ENCODE measurements at regions not wholly inside any gene's neighbourhood (a gene's known extent, or its start where the extent isn't known, plus 50 kb on each side); places are given as distances from the start of the nearest gene placed in this dataset.

DNA sequence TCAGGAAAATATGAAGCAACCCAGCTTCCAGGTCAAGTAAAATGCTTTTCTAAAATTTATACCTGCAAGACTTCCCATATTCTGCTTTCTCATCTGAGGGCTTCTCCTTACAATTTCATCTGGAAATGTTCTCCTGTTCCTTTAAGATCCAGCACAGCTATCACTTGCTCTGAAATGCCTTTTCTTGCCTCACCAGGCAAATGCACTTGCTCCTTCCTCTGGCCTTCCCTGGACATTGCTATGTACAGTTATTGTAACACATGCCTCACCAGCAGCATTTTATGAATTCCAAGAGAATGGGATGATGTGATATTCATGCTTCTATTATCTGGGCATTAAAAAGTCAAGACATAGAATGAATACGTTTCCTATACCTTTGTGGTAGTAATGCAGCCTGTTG lies 842.1 kb upstream of the INTU start:
- Histone ChIP-seq H3K4me3 (replicated peaks; ENCODE audit: insufficient read depth, low read length) (no peak overlapping the region), H3K27me3 (ENCODE audit: insufficient read depth, poor library complexity, severe bottlenecking) (no peaks in the 10 kb centered on the region), H3K27ac (replicated peaks) (no peak overlapping the region)
- TF ChIP-seq, protein P1, sequence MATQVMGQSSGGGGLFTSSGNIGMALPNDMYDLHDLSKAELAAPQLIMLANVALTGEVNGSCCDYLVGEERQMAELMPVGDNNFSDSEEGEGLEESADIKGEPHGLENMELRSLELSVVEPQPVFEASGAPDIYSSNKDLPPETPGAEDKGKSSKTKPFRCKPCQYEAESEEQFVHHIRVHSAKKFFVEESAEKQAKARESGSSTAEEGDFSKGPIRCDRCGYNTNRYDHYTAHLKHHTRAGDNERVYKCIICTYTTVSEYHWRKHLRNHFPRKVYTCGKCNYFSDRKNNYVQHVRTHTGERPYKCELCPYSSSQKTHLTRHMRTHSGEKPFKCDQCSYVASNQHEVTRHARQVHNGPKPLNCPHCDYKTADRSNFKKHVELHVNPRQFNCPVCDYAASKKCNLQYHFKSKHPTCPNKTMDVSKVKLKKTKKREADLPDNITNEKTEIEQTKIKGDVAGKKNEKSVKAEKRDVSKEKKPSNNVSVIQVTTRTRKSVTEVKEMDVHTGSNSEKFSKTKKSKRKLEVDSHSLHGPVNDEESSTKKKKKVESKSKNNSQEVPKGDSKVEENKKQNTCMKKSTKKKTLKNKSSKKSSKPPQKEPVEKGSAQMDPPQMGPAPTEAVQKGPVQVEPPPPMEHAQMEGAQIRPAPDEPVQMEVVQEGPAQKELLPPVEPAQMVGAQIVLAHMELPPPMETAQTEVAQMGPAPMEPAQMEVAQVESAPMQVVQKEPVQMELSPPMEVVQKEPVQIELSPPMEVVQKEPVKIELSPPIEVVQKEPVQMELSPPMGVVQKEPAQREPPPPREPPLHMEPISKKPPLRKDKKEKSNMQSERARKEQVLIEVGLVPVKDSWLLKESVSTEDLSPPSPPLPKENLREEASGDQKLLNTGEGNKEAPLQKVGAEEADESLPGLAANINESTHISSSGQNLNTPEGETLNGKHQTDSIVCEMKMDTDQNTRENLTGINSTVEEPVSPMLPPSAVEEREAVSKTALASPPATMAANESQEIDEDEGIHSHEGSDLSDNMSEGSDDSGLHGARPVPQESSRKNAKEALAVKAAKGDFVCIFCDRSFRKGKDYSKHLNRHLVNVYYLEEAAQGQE (IDR thresholded peaks at IDR 0.05; ENCODE audit: insufficient replicate concordance, low read depth): no peak
- TF ChIP-seq, protein P2, sequence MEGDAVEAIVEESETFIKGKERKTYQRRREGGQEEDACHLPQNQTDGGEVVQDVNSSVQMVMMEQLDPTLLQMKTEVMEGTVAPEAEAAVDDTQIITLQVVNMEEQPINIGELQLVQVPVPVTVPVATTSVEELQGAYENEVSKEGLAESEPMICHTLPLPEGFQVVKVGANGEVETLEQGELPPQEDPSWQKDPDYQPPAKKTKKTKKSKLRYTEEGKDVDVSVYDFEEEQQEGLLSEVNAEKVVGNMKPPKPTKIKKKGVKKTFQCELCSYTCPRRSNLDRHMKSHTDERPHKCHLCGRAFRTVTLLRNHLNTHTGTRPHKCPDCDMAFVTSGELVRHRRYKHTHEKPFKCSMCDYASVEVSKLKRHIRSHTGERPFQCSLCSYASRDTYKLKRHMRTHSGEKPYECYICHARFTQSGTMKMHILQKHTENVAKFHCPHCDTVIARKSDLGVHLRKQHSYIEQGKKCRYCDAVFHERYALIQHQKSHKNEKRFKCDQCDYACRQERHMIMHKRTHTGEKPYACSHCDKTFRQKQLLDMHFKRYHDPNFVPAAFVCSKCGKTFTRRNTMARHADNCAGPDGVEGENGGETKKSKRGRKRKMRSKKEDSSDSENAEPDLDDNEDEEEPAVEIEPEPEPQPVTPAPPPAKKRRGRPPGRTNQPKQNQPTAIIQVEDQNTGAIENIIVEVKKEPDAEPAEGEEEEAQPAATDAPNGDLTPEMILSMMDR (IDR thresholded peaks at IDR 0.05; ENCODE audit: insufficient read depth, low read length): no peak
- TF ChIP-seq SPI1 (IDR thresholded peaks at IDR 0.05; ENCODE audit: borderline replicate concordance, low read depth) (no peak), POLR2AphosphoS5 (IDR thresholded peaks at IDR 0.05; ENCODE audit: low read depth) (no peak), GABPA (IDR thresholded peaks at IDR 0.05; ENCODE audit: low read depth) (no peak)
- no peak for DNase-seq (ENCODE audit: low read depth in 1 of 2, low spot score in 1 of 2)

DNA sequence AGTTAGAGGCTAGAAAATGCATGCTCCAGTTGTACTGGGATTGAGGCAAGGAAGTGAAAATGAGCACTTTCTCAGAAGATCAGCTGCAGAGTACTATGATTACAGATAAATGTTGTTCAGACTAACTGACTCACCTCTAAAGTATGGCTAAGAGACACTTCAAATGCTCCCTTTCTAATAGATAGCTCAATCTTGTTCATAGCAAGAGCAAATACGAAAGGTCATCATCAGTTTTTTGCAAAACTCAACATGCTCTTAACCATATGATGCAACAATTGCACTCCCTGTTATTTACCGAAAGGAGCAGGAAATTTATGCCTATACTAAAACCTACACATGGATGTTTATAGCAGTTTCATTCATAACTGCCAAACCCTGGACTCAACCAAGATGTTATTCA lies 838.4 kb upstream of the INTU start:
- no peaks in the 10 kb centered on the region for H3K27me3 ChIP-seq (ENCODE audit: insufficient read depth, poor library complexity, severe bottlenecking)
- no peak overlapping the region for H3K4me3 ChIP-seq (replicated peaks; ENCODE audit: insufficient read depth, low read length)
- TF ChIP-seq GABPA (IDR thresholded peaks at IDR 0.05; ENCODE audit: low read depth) (no peak), SPI1 (IDR thresholded peaks at IDR 0.05; ENCODE audit: borderline replicate concordance, low read depth) (no peak), POLR2AphosphoS5 (IDR thresholded peaks at IDR 0.05; ENCODE audit: low read depth) (no peak)
- TF ChIP-seq, protein P1 (IDR thresholded peaks at IDR 0.05; ENCODE audit: insufficient replicate concordance, low read depth): no peak
- TF ChIP-seq, protein P2 (IDR thresholded peaks at IDR 0.05; ENCODE audit: insufficient read depth, low read length): no peak
- no peak overlapping the region for H3K27ac ChIP-seq (replicated peaks)
- no peak for DNase-seq (ENCODE audit: low read depth in 1 of 2, low spot score in 1 of 2)

DNA sequence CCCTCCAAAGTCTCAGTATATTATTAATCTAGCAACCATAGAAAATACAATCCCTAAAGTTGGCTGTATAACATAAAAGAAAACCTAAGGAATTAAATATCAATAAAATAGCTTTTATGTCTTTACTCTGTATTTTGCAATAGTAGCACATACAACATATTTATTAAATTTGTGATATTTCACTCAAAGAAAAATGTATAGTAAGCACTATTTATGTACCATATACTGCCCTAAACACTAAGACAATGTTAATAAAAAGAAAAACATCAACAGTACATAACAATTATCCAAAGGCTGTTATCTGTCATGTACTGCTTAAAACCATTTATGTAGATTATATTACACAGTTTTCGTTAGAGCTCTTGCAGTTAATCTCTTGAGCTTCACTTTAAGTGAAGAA lies 834.5 kb upstream of the INTU start:
- Histone ChIP-seq H3K27ac (replicated peaks) (no peak overlapping the region), H3K4me3 (replicated peaks; ENCODE audit: insufficient read depth, low read length) (no peak overlapping the region), H3K27me3 (ENCODE audit: insufficient read depth, poor library complexity, severe bottlenecking) (no peaks in the 10 kb centered on the region)
- TF ChIP-seq POLR2AphosphoS5 (IDR thresholded peaks at IDR 0.05; ENCODE audit: low read depth): no peak
- DNase-seq (ENCODE audit: low read depth in 1 of 2, low spot score in 1 of 2): no peak

DNA sequence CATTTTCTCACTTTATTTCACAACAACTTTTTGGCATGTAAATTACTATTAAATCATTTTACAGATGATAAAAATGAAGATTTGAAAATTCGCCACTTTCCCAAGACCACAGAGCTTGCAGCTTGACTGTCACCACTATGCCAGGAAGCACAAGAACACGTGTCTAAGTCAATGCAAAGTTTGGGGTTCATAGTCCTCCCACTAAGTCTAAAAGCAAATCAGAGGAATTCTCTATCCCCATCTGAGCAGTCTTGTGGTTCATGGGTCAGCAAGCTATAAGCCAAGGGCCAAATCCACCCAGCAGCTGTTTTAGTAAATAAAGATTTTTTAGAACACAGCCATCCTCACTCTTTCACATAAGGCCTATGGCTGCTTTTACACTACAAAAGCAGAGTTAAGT lies 833.3 kb upstream of the INTU start:
- TF ChIP-seq GABPA (IDR thresholded peaks at IDR 0.05; ENCODE audit: low read depth) (no peak), POLR2AphosphoS5 (IDR thresholded peaks at IDR 0.05; ENCODE audit: low read depth) (no peak), SPI1 (IDR thresholded peaks at IDR 0.05; ENCODE audit: borderline replicate concordance, low read depth) (no peak)
- TF ChIP-seq, protein P2 (IDR thresholded peaks at IDR 0.05; ENCODE audit: insufficient read depth, low read length): no peak
- TF ChIP-seq, protein P1 (IDR thresholded peaks at IDR 0.05; ENCODE audit: insufficient replicate concordance, low read depth): no peak
- H3K27ac ChIP-seq (replicated peaks): no peak overlapping the region
- DNase-seq (ENCODE audit: low read depth in 1 of 2, low spot score in 1 of 2): no peak
- no peaks in the 10 kb centered on the region for H3K27me3 ChIP-seq (ENCODE audit: insufficient read depth, poor library complexity, severe bottlenecking)
- no peak overlapping the region for H3K4me3 ChIP-seq (replicated peaks; ENCODE audit: insufficient read depth, low read length)

Measured in HL-60 (cell line).